PC-3 (cell line): ENCODE measurements at regions not wholly inside any gene's neighbourhood (a gene's known extent, or its start where the extent isn't known, plus 50 kb on each side); places are given as distances from the start of the nearest gene placed in this dataset.

Experiments
- ATAC-seq: fragments of 200-7000 bp; cut with Tn5 transposase; 2 replicates; pipeline ENCODE4 v1.9.1; 2020; ENCODE audit warnings: mild to moderate bottlenecking, moderate library complexity
- BruUV-seq: library from RNA; stranded (reverse); fragments of 400-500 nt; replicated peaks from 2 replicates; lab custom pipeline; 2021; lab: Mats Ljungman, UMichigan
- CTCF ChIA-PET: fragments of 300-600 bp; sonication (Branson Sonifier 250); formaldehyde crosslinking; loops from one replicate; lab custom pipeline; 2022; ENCODE audit warnings: antibody characterized with exemption; lab: Charles Lee
- POLR2A ChIA-PET: fragments of 300-600 bp; sonication (Branson Sonifier 250); formaldehyde crosslinking; loops from one replicate; lab custom pipeline; 2022; ENCODE audit warnings: antibody characterized with exemption; ENCODE audit not compliant: unreplicated experiment; lab: Charles Lee
- DNase-seq: peaks from one replicate; pipeline ENCODE4 v3.0.0-alpha.2; 2015
- H2AFZ ChIP-seq: fragments of 300-600 bp; sonication (generic); 2 replicates; pipeline ENCODE4 v1.6.0; 2016; ENCODE audit warnings: antibody characterized with exemption, low read length
- H3F3A ChIP-seq: fragments of 300-600 bp; sonication (generic); one replicate; pipeline ENCODE4 v1.6.0; 2017; ENCODE audit warnings: antibody characterized with exemption, low read length, control low read depth, mild to moderate bottlenecking; ENCODE audit not compliant: unreplicated experiment
- H3K27ac ChIP-seq: fragments of 300-600 bp; sonication (generic); 2 replicates; pipeline ENCODE4 v1.5.1; 2016; ENCODE audit warnings: mild to moderate bottlenecking, low read length
- H3K27me3 ChIP-seq: fragments of 300-600 bp; sonication (generic); 2 replicates; pipeline ENCODE4 v1.6.1; 2016; ENCODE audit warnings: low read length, mixed read lengths
- H3K36me3 ChIP-seq: fragments of 300-600 bp; sonication (generic); 2 replicates; pipeline ENCODE4 v1.6.1; 2016; ENCODE audit warnings: low read depth, mixed run types, low read length, mixed read lengths
- H3K4me1 ChIP-seq: fragments of 300-600 bp; sonication (generic); 2 replicates; pipeline ENCODE4 v1.5.1; 2016; ENCODE audit warnings: low read length; ENCODE audit not compliant: insufficient read depth
- H3K4me2 ChIP-seq: fragments of 300-600 bp; sonication (generic); 2 replicates; pipeline ENCODE4 v1.6.0; 2016; ENCODE audit warnings: low read length
- H3K4me3 ChIP-seq: fragments of 300-600 bp; sonication (generic); 2 replicates; pipeline ENCODE4 v1.5.1; 2016; ENCODE audit warnings: mild to moderate bottlenecking, low read length, mixed read lengths
- H3K79me2 ChIP-seq: fragments of 300-600 bp; sonication (generic); 2 replicates; pipeline ENCODE4 v1.6.1; 2017; ENCODE audit warnings: low read length, mixed read lengths
- H3K9ac ChIP-seq: fragments of 300-600 bp; sonication (generic); 2 replicates; pipeline ENCODE4 v1.6.0; 2016; ENCODE audit warnings: mild to moderate bottlenecking, low read length
- H3K9me2 ChIP-seq: fragments of 300-600 bp; sonication (generic); replicated peaks from 2 replicates; pipeline ENCODE4 v1.6.1; 2016; ENCODE audit warnings: mixed run types, low read length, mixed read lengths
- H3K9me3 ChIP-seq: fragments of 300-600 bp; sonication (generic); 2 replicates; pipeline ENCODE4 v1.6.1; 2016; ENCODE audit warnings: low read length, mixed read lengths
- H4K20me1 ChIP-seq: fragments of 300-600 bp; sonication (generic); 2 replicates; pipeline ENCODE4 v1.6.1; 2016; ENCODE audit warnings: low read length, mixed read lengths
- EZH2 ChIP-seq: fragments of 300-600 bp; sonication (generic); IDR thresholded peaks from one replicate; pipeline ENCODE4 v1.6.1; 2017; ENCODE audit warnings: antibody characterized with exemption, mild to moderate bottlenecking, low read length; ENCODE audit not compliant: unreplicated experiment
- EZH2phosphoT487 ChIP-seq: fragments of 300-600 bp; sonication (generic); IDR thresholded peaks from 2 replicates; pipeline ENCODE4 v1.6.1; 2018; ENCODE audit warnings: mild to moderate bottlenecking, antibody characterized with exemption, low read length, borderline replicate concordance
- intact Hi-C: fragments of 100-400 bp; cut with micrococcal nuclease; formaldehyde crosslinking; loops from 2 replicates; pipeline ENCODE4 v1.9.0; 2023
- TF ChIP-seq, protein P1 (sequence below): fragments of 300-600 bp; sonication (generic); conservative IDR thresholded peaks from 2 replicates; pipeline ENCODE4 v1.5.1; 2017; ENCODE audit warnings: antibody characterized with exemption, low read depth, mild to moderate bottlenecking, low read length

DNA sequence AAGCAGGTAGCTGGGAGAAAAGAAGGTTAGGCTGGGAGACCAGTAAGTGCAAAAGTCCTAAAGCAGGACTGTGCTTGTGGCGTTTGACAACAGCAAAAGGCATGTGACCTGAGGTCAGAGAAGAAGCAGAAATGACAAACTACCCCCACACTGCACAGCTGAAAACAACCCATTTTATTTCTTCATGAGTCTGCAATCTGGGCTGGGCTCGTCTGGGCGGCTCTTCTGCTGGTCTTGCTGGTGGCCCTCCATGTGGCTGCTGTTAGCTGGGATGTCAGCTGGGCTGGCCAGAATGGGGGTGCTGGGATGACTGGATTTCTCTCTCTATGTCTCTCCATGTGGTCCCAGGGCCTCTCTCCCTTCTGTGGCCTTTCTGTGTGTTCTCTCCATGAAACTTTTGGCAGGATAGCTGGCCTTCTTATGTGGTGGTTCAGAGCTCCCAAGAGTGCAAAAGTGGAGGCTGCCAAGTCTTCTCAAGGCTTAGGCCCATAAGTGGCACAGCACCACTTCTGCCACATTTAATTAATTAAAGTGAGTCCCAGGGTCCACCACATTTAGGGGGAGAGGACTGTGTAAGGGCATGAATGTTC, 128.6 kb downstream of the RIPK4 start:
- H4K20me1 ChIP-seq, result no peaks in the 10 kb centered on the region
- BruUV-seq, result no TSS peak
- H3K9me3 ChIP-seq, result no peaks in the 10 kb centered on the region
- no peak overlapping the region for H3K9ac ChIP-seq
- CTCF ChIA-PET, result no interaction called here
- intact Hi-C loops, result no loop called here
- no peak overlapping the region for H2AFZ ChIP-seq
- no peaks in the 10 kb centered on the region for H3K79me2 ChIP-seq
- H3K27me3 ChIP-seq, result no peaks in the 10 kb centered on the region
- H3K9me2 ChIP-seq, result no peaks in the 10 kb centered on the region
- H3K4me3 ChIP-seq, result no peak overlapping the region
- no peaks in the 10 kb centered on the region for H3K36me3 ChIP-seq
- H3K4me2 ChIP-seq, result no peak overlapping the region
- peaks cover 55% of the 10 kb centered on the region for H3K4me1 ChIP-seq
- ATAC-seq, result no peak
- H3K27ac ChIP-seq, result no peak overlapping the region
- TF ChIP-seq EZH2phosphoT487, result no peak
- no peak for TF ChIP-seq EZH2
- TF ChIP-seq, protein P1, sequence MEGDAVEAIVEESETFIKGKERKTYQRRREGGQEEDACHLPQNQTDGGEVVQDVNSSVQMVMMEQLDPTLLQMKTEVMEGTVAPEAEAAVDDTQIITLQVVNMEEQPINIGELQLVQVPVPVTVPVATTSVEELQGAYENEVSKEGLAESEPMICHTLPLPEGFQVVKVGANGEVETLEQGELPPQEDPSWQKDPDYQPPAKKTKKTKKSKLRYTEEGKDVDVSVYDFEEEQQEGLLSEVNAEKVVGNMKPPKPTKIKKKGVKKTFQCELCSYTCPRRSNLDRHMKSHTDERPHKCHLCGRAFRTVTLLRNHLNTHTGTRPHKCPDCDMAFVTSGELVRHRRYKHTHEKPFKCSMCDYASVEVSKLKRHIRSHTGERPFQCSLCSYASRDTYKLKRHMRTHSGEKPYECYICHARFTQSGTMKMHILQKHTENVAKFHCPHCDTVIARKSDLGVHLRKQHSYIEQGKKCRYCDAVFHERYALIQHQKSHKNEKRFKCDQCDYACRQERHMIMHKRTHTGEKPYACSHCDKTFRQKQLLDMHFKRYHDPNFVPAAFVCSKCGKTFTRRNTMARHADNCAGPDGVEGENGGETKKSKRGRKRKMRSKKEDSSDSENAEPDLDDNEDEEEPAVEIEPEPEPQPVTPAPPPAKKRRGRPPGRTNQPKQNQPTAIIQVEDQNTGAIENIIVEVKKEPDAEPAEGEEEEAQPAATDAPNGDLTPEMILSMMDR, result no peak
- POLR2A ChIA-PET, result interaction anchor here (0.6 kb wide), 1 partner anchor 837 kb away, joined by 3 read pairs; no protein-coding TSS in a partner anchor
- no peak for DNase-seq
- peaks cover 20% of the 10 kb centered on the region for H3F3A ChIP-seq

- Histone ChIP-seq H3K4me3 (no peak overlapping the region), H3K36me3 (no peaks in the 10 kb centered on the region), H3K79me2 (no peaks in the 10 kb centered on the region), H3K9me2 (no peaks in the 10 kb centered on the region), H2AFZ (no peak overlapping the region), H3F3A (peaks cover 18% of the 10 kb centered on the region), H3K9me3 (no peaks in the 10 kb centered on the region), H3K4me2 (no peak overlapping the region), H3K4me1 (peaks cover 56% of the 10 kb centered on the region), H3K9ac (no peak overlapping the region), H3K27ac (0 out of 2 replicates have a peak overlapping the region, but pooled peaks have one; percentile 2), H3K27me3 (no peaks in the 10 kb centered on the region), H4K20me1 (no peaks in the 10 kb centered on the region)
- ChIA-PET CTCF (no interaction called here), POLR2A (no interaction called here)
- intact Hi-C loops, result no loop called here
- BruUV-seq, result no TSS peak
- TF ChIP-seq EZH2phosphoT487 (no peak), EZH2 (no peak)
- TF ChIP-seq, protein P1, result no peak
- DNase-seq (no peak), ATAC-seq (no peak)
Measured at GRCh38 chr21:41636636-41637630, 129.0 kb upstream of the TMPRSS2 start.
